ENCODE measurements at regions not wholly inside any gene's neighbourhood (a gene's known extent, or its start where the extent isn't known, plus 50 kb on each side); places are given as distances from the start of the nearest gene placed in this dataset.
A peak's percentile ranks its signal among the peaks of the same experiment; 100 is the strongest.

DNA sequence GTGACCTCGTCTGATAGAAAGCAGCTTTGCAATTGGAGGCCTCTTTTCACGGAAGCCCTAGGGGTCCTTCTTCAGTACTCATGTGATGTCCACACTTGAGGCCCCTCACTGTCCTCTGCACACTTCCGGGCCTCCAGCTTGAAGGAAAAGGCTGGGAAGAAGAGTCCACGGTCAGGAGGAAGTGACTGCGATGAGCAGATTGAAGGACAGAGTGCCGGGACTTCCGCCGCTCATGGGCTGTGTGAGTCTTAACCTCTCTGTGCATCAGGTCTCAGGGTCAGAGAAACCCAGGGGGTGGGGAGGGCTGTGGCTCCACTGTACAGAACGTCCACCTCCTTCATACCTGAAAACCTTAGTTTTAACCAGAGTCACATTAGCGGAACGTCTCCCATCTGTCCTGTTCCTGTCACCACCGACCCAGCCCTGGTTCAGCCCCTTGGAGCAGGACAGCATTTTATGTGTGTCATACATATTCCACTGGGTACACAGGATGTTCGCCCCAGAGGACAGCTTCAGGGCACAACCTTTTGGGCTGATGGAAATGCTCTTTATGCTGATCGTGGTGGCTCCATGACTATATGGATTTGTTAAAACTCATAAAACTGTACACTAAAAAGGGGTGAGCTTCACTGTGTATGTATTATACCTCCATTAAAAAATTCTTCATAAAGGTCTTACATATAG lies 51.0 kb upstream of the SORCS2 start:
- no peak for ATAC-seq
- Histone ChIP-seq H3K9me3 (ENCODE audit: control insufficient read depth, low read length) (no peaks in the 10 kb centered on the region), H3K27ac (ENCODE audit: low read length) (no peak overlapping the region), H3K4me3 (ENCODE audit: low read length) (no peak overlapping the region), H3K27me3 (ENCODE audit: control insufficient read depth, insufficient read depth) (no peaks in the 10 kb centered on the region), H3K4me1 (ENCODE audit: control insufficient read depth, insufficient read depth, low read length) (no peaks in the 10 kb centered on the region)
- WGBS = 66% methylated on average over 14 of the region's 14 CpGs
- intact Hi-C loops (cut with DNase I) = no loop called here
- DNase-seq = no peak

DNA sequence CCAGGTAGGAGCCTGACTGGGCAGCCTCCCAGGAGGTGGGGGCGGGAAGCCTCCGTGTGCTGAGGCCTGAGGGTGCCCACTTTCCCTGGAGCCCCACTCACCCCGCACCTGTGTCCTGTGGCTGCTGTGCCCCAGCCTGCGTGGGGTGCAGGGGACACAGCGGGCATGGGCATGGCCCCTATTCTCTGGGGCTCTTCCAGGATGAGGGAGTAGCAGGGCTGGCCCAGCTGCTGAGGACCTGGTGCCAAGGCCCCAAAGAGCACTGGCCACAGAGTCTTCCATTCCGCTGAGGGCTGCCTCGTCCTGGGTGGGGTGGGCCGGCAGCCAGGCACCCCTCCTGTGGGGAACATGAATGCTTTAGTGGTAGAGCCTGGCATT lies 51.7 kb upstream of the SORCS2 start:
- H3K4me3 ChIP-seq (ENCODE audit: low read length) = no peak overlapping the region
- WGBS = 86% methylated on average over 8 of the region's 8 CpGs
- H3K27me3 ChIP-seq (ENCODE audit: control insufficient read depth, insufficient read depth) = no peaks in the 10 kb centered on the region
- DNase-seq (no peak), ATAC-seq (no peak)
- no peaks in the 10 kb centered on the region for H3K9me3 ChIP-seq (ENCODE audit: control insufficient read depth, low read length)
- no peaks in the 10 kb centered on the region for H3K4me1 ChIP-seq (ENCODE audit: control insufficient read depth, insufficient read depth, low read length)
- no peak overlapping the region for H3K27ac ChIP-seq (ENCODE audit: low read length)
- intact Hi-C loops (cut with DNase I) = no loop called here

GRCh38 chr4:7140062-7140691 lies 52.2 kb upstream of the SORCS2 start:
- no peak for ATAC-seq
- intact Hi-C loops (cut with DNase I) = no loop called here
- DNase-seq = no peak
- Histone ChIP-seq H3K4me3 (ENCODE audit: low read length) (no peak overlapping the region), H3K27me3 (ENCODE audit: control insufficient read depth, insufficient read depth) (no peaks in the 10 kb centered on the region), H3K27ac (ENCODE audit: low read length) (no peak overlapping the region), H3K4me1 (ENCODE audit: control insufficient read depth, insufficient read depth, low read length) (no peaks in the 10 kb centered on the region), H3K9me3 (ENCODE audit: control insufficient read depth, low read length) (no peaks in the 10 kb centered on the region)
- 86% methylated on average over 11 of the region's 11 CpGs for WGBS

DNA sequence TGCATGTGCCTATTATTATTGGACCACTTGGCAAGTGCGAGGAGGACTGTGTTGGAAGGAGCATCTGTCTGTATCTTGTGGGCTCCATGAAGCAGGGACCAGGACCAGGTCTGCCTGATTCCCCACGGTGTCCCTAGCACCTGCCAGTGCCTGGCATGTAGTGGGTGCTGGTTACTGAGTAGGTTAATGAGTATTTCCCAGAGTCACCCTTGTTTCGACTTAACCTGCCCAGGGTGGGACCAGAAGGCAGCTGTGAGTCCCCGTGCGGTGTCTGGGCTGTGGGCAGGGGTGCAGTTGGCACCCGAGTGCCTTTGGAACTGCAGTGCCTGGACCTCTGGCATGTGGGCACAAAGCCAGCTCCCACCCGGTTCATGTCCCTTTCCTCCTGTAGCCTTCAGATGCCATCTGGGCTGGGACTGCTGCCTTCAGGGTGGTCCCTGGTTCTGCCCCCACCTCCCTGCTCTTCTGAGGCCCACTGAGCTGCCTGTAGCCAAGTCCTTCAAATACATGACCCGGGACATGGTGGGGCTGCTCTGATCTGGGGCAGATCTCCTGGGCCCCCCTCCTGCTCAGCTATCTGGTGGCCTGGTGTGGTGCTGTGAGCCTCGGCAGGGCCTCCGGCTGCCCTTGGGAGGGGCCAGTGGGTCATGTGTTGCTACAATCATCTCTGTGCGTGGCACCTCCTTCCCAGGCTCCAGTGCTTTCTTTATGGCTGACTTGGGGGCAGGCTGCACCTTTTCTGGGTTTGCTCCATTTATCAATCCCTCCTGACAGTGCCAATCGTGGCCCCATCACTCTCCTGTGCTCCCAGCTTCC lies 53.0 kb upstream of the SORCS2 start:
- no peaks in the 10 kb centered on the region for H3K9me3 ChIP-seq (ENCODE audit: control insufficient read depth, low read length)
- H3K27ac ChIP-seq (ENCODE audit: low read length) = no peak overlapping the region
- no peaks in the 10 kb centered on the region for H3K27me3 ChIP-seq (ENCODE audit: control insufficient read depth, insufficient read depth)
- ATAC-seq = no peak
- H3K4me3 ChIP-seq (ENCODE audit: low read length) = no peak overlapping the region
- DNase-seq = no peak
- 62% methylated on average over 12 of the region's 12 CpGs for WGBS
- intact Hi-C loops (cut with DNase I) = no loop called here
- H3K4me1 ChIP-seq (ENCODE audit: control insufficient read depth, insufficient read depth, low read length) = no peaks in the 10 kb centered on the region

DNA sequence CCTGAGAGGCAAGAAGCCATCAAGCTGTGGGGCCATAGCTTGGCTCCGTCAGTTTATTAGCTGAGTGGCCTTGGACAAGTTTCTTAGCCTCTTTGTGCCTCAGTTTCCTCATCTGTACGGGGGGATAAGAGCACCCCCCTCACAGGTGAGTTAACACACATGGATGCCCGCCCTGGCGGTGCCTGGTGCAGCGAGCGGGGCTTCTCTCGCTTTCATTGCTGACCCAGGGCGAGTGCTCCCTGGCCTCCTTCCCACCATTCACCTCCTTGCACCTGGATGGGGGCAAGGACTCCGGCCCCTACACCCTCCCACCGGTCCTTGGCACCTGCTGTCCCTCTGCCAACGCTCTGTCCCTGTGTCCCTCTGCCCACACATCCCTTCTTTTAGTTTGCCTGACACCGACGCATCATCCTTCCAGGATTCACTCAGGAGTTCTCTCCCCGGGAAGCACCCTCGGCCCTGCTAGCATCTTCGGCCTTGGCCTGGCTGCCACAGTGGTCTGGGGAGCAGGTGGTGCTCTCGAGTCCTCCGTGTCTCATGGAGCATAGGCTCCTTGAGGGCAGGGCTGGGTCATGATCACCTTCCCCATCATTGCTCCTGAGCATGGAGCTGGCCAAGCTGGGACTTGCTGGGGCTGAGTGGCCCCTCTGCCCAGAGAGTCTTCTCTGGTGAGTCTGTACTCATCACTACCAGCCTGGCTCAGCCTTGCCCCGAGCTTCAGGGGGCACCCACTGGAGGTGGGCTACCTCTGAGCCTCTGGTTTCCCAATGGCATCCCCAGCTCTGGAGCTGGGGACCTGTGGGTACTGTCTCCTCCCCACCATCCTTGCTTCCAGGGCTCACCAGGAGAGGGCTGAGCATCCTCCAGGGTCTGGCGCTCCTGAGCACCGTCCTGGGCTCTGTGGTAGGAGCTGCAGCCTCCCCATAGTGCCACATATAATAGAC lies 53.8 kb upstream of the SORCS2 start:
- no peak for DNase-seq
- H3K4me1 ChIP-seq (ENCODE audit: control insufficient read depth, insufficient read depth, low read length) = no peaks in the 10 kb centered on the region
- no peak overlapping the region for H3K4me3 ChIP-seq (ENCODE audit: low read length)
- intact Hi-C loops (cut with DNase I) = no loop called here
- H3K9me3 ChIP-seq (ENCODE audit: control insufficient read depth, low read length) = no peaks in the 10 kb centered on the region
- WGBS = 86% methylated on average over 21 of the region's 21 CpGs
- ATAC-seq = no peak
- no peak overlapping the region for H3K27ac ChIP-seq (ENCODE audit: low read length)
- no peaks in the 10 kb centered on the region for H3K27me3 ChIP-seq (ENCODE audit: control insufficient read depth, insufficient read depth)

GRCh38 chr4:7137326-7138200 lies 54.8 kb upstream of the SORCS2 start:
- ATAC-seq (no peak), DNase-seq (peak in 1 of 3 donors; percentile 35)
- no peaks in the 10 kb centered on the region for H3K9me3 ChIP-seq (ENCODE audit: control insufficient read depth, low read length)
- no peaks in the 10 kb centered on the region for H3K4me1 ChIP-seq (ENCODE audit: control insufficient read depth, insufficient read depth, low read length)
- WGBS = 92% methylated on average over 30 of the region's 30 CpGs
- H3K27me3 ChIP-seq (ENCODE audit: control insufficient read depth, insufficient read depth) = no peaks in the 10 kb centered on the region
- no peak overlapping the region for H3K4me3 ChIP-seq (ENCODE audit: low read length)
- intact Hi-C loops (cut with DNase I) = no loop called here
- H3K27ac ChIP-seq (ENCODE audit: low read length) = no peak overlapping the region

- intact Hi-C loops (cut with DNase I) = no loop called here
- DNase-seq (no peak), ATAC-seq (no peak)
- Histone ChIP-seq H3K4me1 (ENCODE audit: control insufficient read depth, insufficient read depth, low read length) (no peaks in the 10 kb centered on the region), H3K4me3 (ENCODE audit: low read length) (no peak overlapping the region), H3K27me3 (ENCODE audit: control insufficient read depth, insufficient read depth) (no peaks in the 10 kb centered on the region), H3K9me3 (ENCODE audit: control insufficient read depth, low read length) (no peaks in the 10 kb centered on the region), H3K27ac (ENCODE audit: low read length) (no peak overlapping the region)
- 77% methylated on average over 9 of the region's 9 CpGs for WGBS
These were observed 56.0 kb upstream of the SORCS2 start for GRCh38 chr4:7136351-7136750.

DNA sequence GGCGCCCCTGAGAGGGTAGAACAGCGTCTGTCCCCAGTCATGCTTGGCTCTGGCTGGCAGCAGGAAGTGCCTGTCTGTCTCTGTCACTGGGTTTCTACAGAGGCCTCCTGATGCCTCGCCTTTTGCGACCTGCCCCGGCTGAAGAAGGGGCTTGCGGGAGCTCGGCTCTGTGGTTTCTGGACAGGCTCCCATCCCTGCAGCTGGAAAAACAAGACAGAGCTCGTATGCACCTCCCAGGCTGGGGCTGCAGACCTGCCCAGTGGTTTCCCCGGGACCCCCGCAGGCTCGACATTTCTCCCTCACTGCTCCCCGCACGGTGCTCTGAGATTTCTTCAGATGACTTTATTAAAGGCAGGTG lies 57.0 kb upstream of the SORCS2 start:
- WGBS = 46% methylated on average over 13 of the region's 13 CpGs
- intact Hi-C loops (cut with DNase I) = no loop called here
- Histone ChIP-seq H3K9me3 (ENCODE audit: control insufficient read depth, low read length) (no peaks in the 10 kb centered on the region), H3K4me1 (ENCODE audit: control insufficient read depth, insufficient read depth, low read length) (no peaks in the 10 kb centered on the region), H3K4me3 (ENCODE audit: low read length) (no peak overlapping the region), H3K27me3 (ENCODE audit: control insufficient read depth, insufficient read depth) (no peaks in the 10 kb centered on the region), H3K27ac (ENCODE audit: low read length) (no peak overlapping the region)
- DNase-seq (peak in 1 of 3 donors; percentile 14), ATAC-seq (no peak)

DNA sequence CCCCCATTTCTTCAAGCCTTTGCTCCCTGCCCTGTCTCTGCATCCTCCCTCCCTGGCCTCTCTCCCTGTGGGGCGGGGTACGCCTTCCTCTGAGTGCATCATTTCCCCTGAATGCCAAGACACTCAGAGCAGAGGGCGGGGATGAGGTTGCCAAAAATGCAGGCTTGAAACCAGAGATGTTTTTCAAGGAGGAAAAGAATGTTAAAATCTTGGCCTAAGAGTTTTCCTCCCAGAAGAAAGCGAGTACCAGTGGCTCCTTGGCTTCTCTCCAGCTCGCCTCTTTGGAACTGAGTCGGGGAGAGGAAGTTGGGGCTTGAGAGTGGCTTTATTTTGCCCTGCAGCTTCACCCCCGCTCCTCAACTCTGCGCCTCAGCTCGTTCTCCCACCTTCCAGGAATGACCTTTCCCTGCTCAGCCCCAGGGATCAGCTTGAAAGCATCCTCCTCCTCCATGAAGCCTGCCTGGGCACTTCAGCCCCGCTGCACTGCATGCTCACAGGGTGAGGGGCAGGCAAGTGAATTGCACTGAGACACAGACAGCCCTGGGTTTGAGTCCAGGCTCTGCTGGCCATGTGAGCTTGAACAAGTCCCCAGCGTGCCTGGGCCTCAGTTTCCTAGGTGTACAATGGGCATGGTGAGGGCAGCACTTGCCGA lies 57.5 kb upstream of the SORCS2 start:
- intact Hi-C loops (cut with DNase I) = no loop called here
- H3K4me3 ChIP-seq (ENCODE audit: low read length) = no peak overlapping the region
- no peaks in the 10 kb centered on the region for H3K9me3 ChIP-seq (ENCODE audit: control insufficient read depth, low read length)
- peak; percentile 22 to 70 (median 53) for DNase-seq
- no peak overlapping the region for H3K27ac ChIP-seq (ENCODE audit: low read length)
- no peaks in the 10 kb centered on the region for H3K27me3 ChIP-seq (ENCODE audit: control insufficient read depth, insufficient read depth)
- H3K4me1 ChIP-seq (ENCODE audit: control insufficient read depth, insufficient read depth, low read length) = no peaks in the 10 kb centered on the region
- peak; percentile 36 to 68 for ATAC-seq
- 36% methylated on average over 12 of the region's 12 CpGs for WGBS
